Trophoblast cell (in vitro differentiated cells and primary cell): ENCODE measurements at regions not wholly inside any gene's neighbourhood (a gene's known extent, or its start where the extent isn't known, plus 50 kb on each side); places are given as distances from the start of the nearest gene placed in this dataset.

Experiments used
- DNase-seq, 2 donors: peaks; one replicate each; pipeline ENCODE4 v3.0.0-alpha.2; 2016
- H2AFZ ChIP-seq: 2 replicates; pipeline ENCODE4 v1.6.1; 2013; ENCODE audit warnings: low read length, moderate library complexity, mild to moderate bottlenecking; ENCODE audit not compliant: insufficient read depth, poor library complexity
- H2AK5ac ChIP-seq: 2 replicates; pipeline ENCODE4 v1.6.1; 2013; ENCODE audit warnings: mild to moderate bottlenecking, low read length
- H2BK120ac ChIP-seq: 2 replicates; pipeline ENCODE4 v1.6.1; 2013; ENCODE audit warnings: low read length, mild to moderate bottlenecking, moderate library complexity; ENCODE audit not compliant: insufficient read depth, poor library complexity
- H2BK12ac ChIP-seq: 2 replicates; pipeline ENCODE4 v1.6.1; 2013; ENCODE audit warnings: mild to moderate bottlenecking, low read length, moderate library complexity
- H2BK5ac ChIP-seq: 2 replicates; pipeline ENCODE4 v1.6.1; 2013; ENCODE audit warnings: low read length, low read depth, moderate library complexity, mild to moderate bottlenecking; ENCODE audit not compliant: poor library complexity
- H3K14ac ChIP-seq: 2 replicates; pipeline ENCODE4 v1.6.1; 2013; ENCODE audit warnings: mild to moderate bottlenecking, low read length
- H3K18ac ChIP-seq: 2 replicates; pipeline ENCODE4 v1.6.1; 2013; ENCODE audit warnings: mild to moderate bottlenecking, low read length
- H3K23ac ChIP-seq: 2 replicates; pipeline ENCODE4 v1.6.1; 2013; ENCODE audit warnings: low read length
- H3K27ac ChIP-seq: 2 replicates; pipeline ENCODE4 v1.5.1; 2013; ENCODE audit warnings: low read depth, mild to moderate bottlenecking, inconsistent platforms, low read length, moderate library complexity
- H3K27me3 ChIP-seq: 2 replicates; pipeline ENCODE4 v1.6.1; 2013; ENCODE audit warnings: inconsistent platforms, mild to moderate bottlenecking, low read length, moderate library complexity; ENCODE audit not compliant: insufficient read depth
- H3K36me3 ChIP-seq, 2 experiments: 1 replicate in 1 of 2; 2 replicates in 1 of 2; pipeline ENCODE4 v1.6.1; 2013; ENCODE audit warnings: low read length in 2 of 2, mild to moderate bottlenecking in 2 of 2, moderate library complexity in 1 of 2; ENCODE audit not compliant: insufficient read depth in 2 of 2, control insufficient read depth in 1 of 2
- H3K4ac ChIP-seq: 2 replicates; pipeline ENCODE4 v1.6.1; 2013; ENCODE audit warnings: low read depth, mild to moderate bottlenecking, low read length, moderate library complexity
- H3K4me1 ChIP-seq, 2 experiments: 1 replicate in 1 of 2; 2 replicates in 1 of 2; pipeline ENCODE4 v1.6.1; 2013; ENCODE audit warnings: low read length in 2 of 2, mild to moderate bottlenecking in 2 of 2, moderate library complexity in 1 of 2; ENCODE audit not compliant: insufficient read depth in 2 of 2, control insufficient read depth in 1 of 2
- H3K4me2 ChIP-seq: 2 replicates; pipeline ENCODE4 v1.6.1; 2013; ENCODE audit warnings: inconsistent platforms, mild to moderate bottlenecking, low read length, moderate library complexity
- H3K4me3 ChIP-seq: 2 replicates; pipeline ENCODE4 v1.5.1; 2013; ENCODE audit warnings: mild to moderate bottlenecking, low read depth, low read length, inconsistent platforms
- H3K79me1 ChIP-seq: one replicate; pipeline ENCODE4 v1.6.1; 2013; ENCODE audit warnings: low read length
- H3K79me2 ChIP-seq: 2 replicates; pipeline ENCODE4 v1.6.1; 2013; ENCODE audit warnings: low read length, mild to moderate bottlenecking; ENCODE audit not compliant: control insufficient read depth, insufficient read depth, poor library complexity
- H3K9ac ChIP-seq: 2 replicates; pipeline ENCODE4 v1.6.1; 2013; ENCODE audit warnings: mild to moderate bottlenecking, low read length
- H3K9me3 ChIP-seq: 2 replicates; pipeline ENCODE4 v1.6.1; 2013; ENCODE audit warnings: low read depth, mild to moderate bottlenecking, control low read depth, inconsistent platforms, low read length; ENCODE audit not compliant: insufficient read depth
- H4K12ac ChIP-seq: 2 replicates; pipeline ENCODE4 v1.6.1; 2013; ENCODE audit warnings: low read depth, mild to moderate bottlenecking, low read length, moderate library complexity
- H4K8ac ChIP-seq: 2 replicates; pipeline ENCODE4 v1.6.1; 2013; ENCODE audit warnings: low read depth, mild to moderate bottlenecking, low read length, moderate library complexity
- H4K91ac ChIP-seq: one replicate; pipeline ENCODE4 v1.6.1; 2013; ENCODE audit warnings: low read depth, mild to moderate bottlenecking, low read length, moderate library complexity
- WGBS: extraction: QIAGEN DNeasy Blood & Tissue Kit; methylation state at CpG from one replicate; pipeline ENCODE4 v1.1.7; 2013; ENCODE audit warnings: missing lambda C conversion rate; ENCODE audit not compliant: insufficient read length, insufficient coverage; ENCODE audit errors: extremely low coverage; 5-methylcytosine and 5-hydroxymethylcytosine counted together

GRCh38 chr1:184166485-184166884 lies 115.0 kb downstream of the TSEN15 start:
- H3K23ac ChIP-seq, result no peak overlapping the region
- no peak overlapping the region for H4K12ac ChIP-seq
- H2AFZ ChIP-seq, result no peak overlapping the region
- no peaks in the 10 kb centered on the region for H3K27me3 ChIP-seq
- H2BK5ac ChIP-seq, result no peak overlapping the region
- H2BK120ac ChIP-seq, result no peak overlapping the region
- H4K91ac ChIP-seq, result no peak overlapping the region
- no peaks in the 10 kb centered on the region for H3K36me3 ChIP-seq
- no peak overlapping the region for H3K9ac ChIP-seq
- no peak overlapping the region for H3K4ac ChIP-seq
- H3K18ac ChIP-seq, result no peak overlapping the region
- no peak overlapping the region for H3K14ac ChIP-seq
- H2BK12ac ChIP-seq, result no peak overlapping the region
- no peaks in the 10 kb centered on the region for H3K79me1 ChIP-seq
- no peaks in the 10 kb centered on the region for H3K9me3 ChIP-seq
- no peaks in the 10 kb centered on the region for H3K79me2 ChIP-seq
- no CpG with 5 or more reads among the region's 3 CpGs for WGBS
- DNase-seq, result no peak
- no peak overlapping the region for H3K4me3 ChIP-seq
- H4K8ac ChIP-seq, result no peak overlapping the region
- H3K4me2 ChIP-seq, result no peak overlapping the region
- H2AK5ac ChIP-seq, result no peak overlapping the region
- H3K27ac ChIP-seq, result no peak overlapping the region
- H3K4me1 ChIP-seq, result peaks cover 0 to 10% of the 10 kb centered on the region in 2 experiments

GRCh38 chr1:184167352-184167751 lies 115.8 kb downstream of the TSEN15 start:
- Histone ChIP-seq H4K8ac (no peak overlapping the region), H2AK5ac (no peak overlapping the region), H3K9me3 (no peaks in the 10 kb centered on the region), H2BK12ac (no peak overlapping the region), H3K79me1 (no peaks in the 10 kb centered on the region), H4K12ac (no peak overlapping the region), H3K9ac (no peak overlapping the region), H3K79me2 (no peaks in the 10 kb centered on the region), H3K14ac (no peak overlapping the region), H3K4me2 (no peak overlapping the region), H3K27ac (no peak overlapping the region), H2AFZ (no peak overlapping the region), H2BK5ac (no peak overlapping the region), H3K4me3 (no peak overlapping the region), H3K27me3 (no peaks in the 10 kb centered on the region), H3K4ac (no peak overlapping the region), H3K23ac (no peak overlapping the region), H3K4me1 (peaks cover 0 to 5% of the 10 kb centered on the region in 2 experiments), H2BK120ac (no peak overlapping the region), H4K91ac (no peak overlapping the region), H3K18ac (no peak overlapping the region), H3K36me3 (no peaks in the 10 kb centered on the region)
- no CpG with 5 or more reads among the region's 1 CpG for WGBS
- no peak for DNase-seq

- H2BK12ac ChIP-seq, result no peak overlapping the region
- H3K79me2 ChIP-seq, result no peaks in the 10 kb centered on the region
- H2BK5ac ChIP-seq, result no peak overlapping the region
- H3K9ac ChIP-seq, result no peak overlapping the region
- H3K23ac ChIP-seq, result no peak overlapping the region
- H2AK5ac ChIP-seq, result no peak overlapping the region
- H3K79me1 ChIP-seq, result no peaks in the 10 kb centered on the region
- no peak overlapping the region for H3K18ac ChIP-seq
- H2AFZ ChIP-seq, result no peak overlapping the region
- H4K8ac ChIP-seq, result no peak overlapping the region
- no peaks in the 10 kb centered on the region for H3K4me1 ChIP-seq
- no peak overlapping the region for H3K4me3 ChIP-seq
- DNase-seq, result no peak
- no peaks in the 10 kb centered on the region for H3K27me3 ChIP-seq
- H3K4ac ChIP-seq, result no peak overlapping the region
- H3K9me3 ChIP-seq, result no peaks in the 10 kb centered on the region
- H4K12ac ChIP-seq, result no peak overlapping the region
- H2BK120ac ChIP-seq, result no peak overlapping the region
- no peak overlapping the region for H3K4me2 ChIP-seq
- no peak overlapping the region for H4K91ac ChIP-seq
- H3K27ac ChIP-seq, result no peak overlapping the region
- no peak overlapping the region for H3K14ac ChIP-seq
- no peaks in the 10 kb centered on the region for H3K36me3 ChIP-seq
Measured at GRCh38 chr1:184170719-184171118, 119.2 kb downstream of the TSEN15 start.

GRCh38 chr1:184176058-184176457 lies 124.5 kb downstream of the TSEN15 start:
- no peak overlapping the region for H2AK5ac ChIP-seq
- no peak overlapping the region for H3K18ac ChIP-seq
- H3K27me3 ChIP-seq, result no peaks in the 10 kb centered on the region
- no peak overlapping the region for H4K8ac ChIP-seq
- no peak overlapping the region for H3K4me2 ChIP-seq
- H3K23ac ChIP-seq, result no peak overlapping the region
- no peak overlapping the region for H3K27ac ChIP-seq
- H3K9ac ChIP-seq, result no peak overlapping the region
- no peak overlapping the region for H2BK5ac ChIP-seq
- H3K79me1 ChIP-seq, result no peaks in the 10 kb centered on the region
- H4K91ac ChIP-seq, result no peak overlapping the region
- no CpG with 5 or more reads among the region's 2 CpGs for WGBS
- no peaks in the 10 kb centered on the region for H3K79me2 ChIP-seq
- H3K4ac ChIP-seq, result no peak overlapping the region
- H3K4me3 ChIP-seq, result no peak overlapping the region
- H2BK120ac ChIP-seq, result no peak overlapping the region
- no peaks in the 10 kb centered on the region for H3K36me3 ChIP-seq
- DNase-seq, result no peak
- H3K4me1 ChIP-seq, result no peaks in the 10 kb centered on the region
- no peak overlapping the region for H3K14ac ChIP-seq
- no peaks in the 10 kb centered on the region for H3K9me3 ChIP-seq
- no peak overlapping the region for H2AFZ ChIP-seq
- H2BK12ac ChIP-seq, result no peak overlapping the region
- no peak overlapping the region for H4K12ac ChIP-seq
